ENCODE measurements at regions not wholly inside any gene's neighbourhood (a gene's known extent, or its start where the extent isn't known, plus 50 kb on each side); places are given as distances from the start of the nearest gene placed in this dataset.

GRCh38 chr5:3265936-3266335 lies 329.7 kb upstream of the IRX1 start:
- FAIRE-seq (no peak), DNase-seq (no peak)
- intact Hi-C loops (cut with DNase I): no loop called here
- Histone ChIP-seq H3K4me3 (ENCODE audit: low read length in 3 of 3) (no peak overlapping the region), H3K27me3 (ENCODE audit: control insufficient read depth, insufficient read depth, low read length) (no peaks in the 10 kb centered on the region), H3K27ac (ENCODE audit: low read depth in 2 of 2, low read length in 2 of 2) (no peak overlapping the region), H3K9ac (ENCODE audit: low read length in 3 of 3) (no peak overlapping the region), H3K9me3 (ENCODE audit: control insufficient read depth in 2 of 3, insufficient read depth in 1 of 3, low read length in 3 of 3) (no peaks in the 10 kb centered on the region), H3K4me1 (ENCODE audit: control insufficient read depth in 2 of 3, insufficient read depth in 2 of 3, low read depth in 1 of 3, low read length in 3 of 3) (no peaks in the 10 kb centered on the region), H3K36me3 (ENCODE audit: control insufficient read depth in 2 of 3, insufficient read depth in 3 of 3, low read length in 3 of 3) (no peaks in the 10 kb centered on the region)
- no peak for TF ChIP-seq CTCF (IDR thresholded peaks at IDR 0.05; ENCODE audit: borderline replicate concordance, extremely low read depth, insufficient read depth)

- Histone ChIP-seq H3K27ac (ENCODE audit: low read depth in 2 of 2, low read length in 2 of 2) (no peak overlapping the region), H3K4me1 (ENCODE audit: control insufficient read depth in 2 of 3, insufficient read depth in 2 of 3, low read depth in 1 of 3, low read length in 3 of 3) (no peaks in the 10 kb centered on the region), H3K4me3 (ENCODE audit: low read length in 3 of 3) (no peak overlapping the region), H3K27me3 (ENCODE audit: control insufficient read depth, insufficient read depth, low read length) (no peaks in the 10 kb centered on the region), H3K9me3 (ENCODE audit: control insufficient read depth in 2 of 3, insufficient read depth in 1 of 3, low read length in 3 of 3) (no peaks in the 10 kb centered on the region), H3K36me3 (ENCODE audit: control insufficient read depth in 2 of 3, insufficient read depth in 3 of 3, low read length in 3 of 3) (no peaks in the 10 kb centered on the region), H3K9ac (ENCODE audit: low read length in 3 of 3) (no peak overlapping the region)
- no peak for TF ChIP-seq CTCF (IDR thresholded peaks at IDR 0.05; ENCODE audit: borderline replicate concordance, extremely low read depth, insufficient read depth)
- DNase-seq (no peak), FAIRE-seq (no peak)
- intact Hi-C loops (cut with DNase I): no loop called here
Observed at GRCh38 chr5:3265131-3265885, 330.3 kb upstream of the IRX1 start.

GRCh38 chr5:3262451-3262850 lies 333.2 kb upstream of the IRX1 start:
- no peak overlapping the region for H3K9ac ChIP-seq (ENCODE audit: low read length in 3 of 3)
- no peak overlapping the region for H3K27ac ChIP-seq (ENCODE audit: low read depth in 2 of 2, low read length in 2 of 2)
- no peak for TF ChIP-seq CTCF (IDR thresholded peaks at IDR 0.05; ENCODE audit: borderline replicate concordance, extremely low read depth, insufficient read depth)
- no peaks in the 10 kb centered on the region for H3K4me1 ChIP-seq (ENCODE audit: control insufficient read depth in 2 of 3, insufficient read depth in 2 of 3, low read depth in 1 of 3, low read length in 3 of 3)
- H3K27me3 ChIP-seq (ENCODE audit: control insufficient read depth, insufficient read depth, low read length): no peaks in the 10 kb centered on the region
- H3K4me3 ChIP-seq (ENCODE audit: low read length in 3 of 3): no peak overlapping the region
- H3K36me3 ChIP-seq (ENCODE audit: control insufficient read depth in 2 of 3, insufficient read depth in 3 of 3, low read length in 3 of 3): no peaks in the 10 kb centered on the region
- no peak for FAIRE-seq
- intact Hi-C loops (cut with DNase I): no loop called here
- peaks cover 0 to 2% (median 0%) of the 10 kb centered on the region in 3 donors for H3K9me3 ChIP-seq (ENCODE audit: control insufficient read depth in 2 of 3, insufficient read depth in 1 of 3, low read length in 3 of 3)
- DNase-seq: no peak

- no peaks in the 10 kb centered on the region for H3K27me3 ChIP-seq (ENCODE audit: control insufficient read depth, insufficient read depth, low read length)
- no peak for TF ChIP-seq CTCF (IDR thresholded peaks at IDR 0.05; ENCODE audit: borderline replicate concordance, extremely low read depth, insufficient read depth)
- H3K4me3 ChIP-seq (ENCODE audit: low read length in 3 of 3): no peak overlapping the region
- H3K27ac ChIP-seq (ENCODE audit: low read depth in 2 of 2, low read length in 2 of 2): no peak overlapping the region
- FAIRE-seq (no peak), DNase-seq (no peak)
- H3K4me1 ChIP-seq (ENCODE audit: control insufficient read depth in 2 of 3, insufficient read depth in 2 of 3, low read depth in 1 of 3, low read length in 3 of 3): no peaks in the 10 kb centered on the region
- no peaks in the 10 kb centered on the region for H3K36me3 ChIP-seq (ENCODE audit: control insufficient read depth in 2 of 3, insufficient read depth in 3 of 3, low read length in 3 of 3)
- peaks cover 0 to 2% (median 0%) of the 10 kb centered on the region in 3 donors for H3K9me3 ChIP-seq (ENCODE audit: control insufficient read depth in 2 of 3, insufficient read depth in 1 of 3, low read length in 3 of 3)
- intact Hi-C loops (cut with DNase I): no loop called here
- no peak overlapping the region for H3K9ac ChIP-seq (ENCODE audit: low read length in 3 of 3)
Observed at GRCh38 chr5:3261081-3261480, 334.6 kb upstream of the IRX1 start.
